ENCODE measurements at regions not wholly inside any gene's neighbourhood (a gene's known extent, or its start where the extent isn't known, plus 50 kb on each side); places are given as distances from the start of the nearest gene placed in this dataset.

- Histone ChIP-seq H3K27me3 (ENCODE audit: control insufficient read depth in 2 of 2, insufficient read depth in 2 of 2, low read length in 2 of 2) (no peaks in the 10 kb centered on the region), H4K20me1 (replicated peaks; ENCODE audit: control insufficient read depth, insufficient read depth, low read length) (no peaks in the 10 kb centered on the region), H3K27ac (ENCODE audit: extremely low read depth, low read depth, low read length) (no peak overlapping the region), H3K79me2 (ENCODE audit: control insufficient read depth, insufficient read depth, low read length) (no peaks in the 10 kb centered on the region), H3K9me1 (ENCODE audit: control insufficient read depth, insufficient read depth, low read length) (no peaks in the 10 kb centered on the region), H3K9me3 (replicated peaks; ENCODE audit: control insufficient read depth, insufficient read depth, low read depth, low read length) (no peaks in the 10 kb centered on the region), H3K4me3 (no peak overlapping the region), H3K4me2 (ENCODE audit: insufficient read depth, low read length) (no peak overlapping the region), H3K4me1 (replicated peaks in 1 of 2; ENCODE audit: control insufficient read depth in 2 of 2, insufficient read depth in 2 of 2, low read length in 2 of 2) (no peaks in the 10 kb centered on the region), H2AFZ (ENCODE audit: low read depth, low read length) (no peak overlapping the region), H3K36me3 (ENCODE audit: control insufficient read depth, insufficient read depth, low read length) (no peaks in the 10 kb centered on the region), H3K9ac (ENCODE audit: insufficient read depth in 1 of 2, low read depth in 2 of 2, low read length in 2 of 2) (no peak overlapping the region)
- FAIRE-seq (no peak), ATAC-seq (no peak), DNase-seq (ENCODE audit: extremely low read depth in 1 of 4, low spot score in 3 of 4) (no peak)
- in situ Hi-C loops (cut with MboI), result no loop called here
- ChIA-PET POLR2A (no interaction called here), CTCF (ENCODE audit: low intra/inter-chr PET ratio) (no interaction called here)
- TF ChIP-seq BCL6 (CRISPR knock-in tag; IDR thresholded peaks at IDR 0.05) (no peak), FOXK1 (CRISPR knock-in tag; IDR thresholded peaks at IDR 0.05; ENCODE audit: borderline replicate concordance) (no peak), SAP30 (IDR thresholded peaks at IDR 0.05; ENCODE audit: borderline replicate concordance, insufficient read depth, low read depth, low read length, poor library complexity, severe bottlenecking) (no peak), ARID3B (CRISPR knock-in tag; IDR thresholded peaks at IDR 0.05; ENCODE audit: borderline replicate concordance) (no peak), ZNF518B (CRISPR knock-in tag; IDR thresholded peaks at IDR 0.05) (no peak), ZNF77 (CRISPR knock-in tag; IDR thresholded peaks at IDR 0.05) (no peak), HOXB6 (CRISPR knock-in tag; IDR thresholded peaks at IDR 0.05; ENCODE audit: borderline replicate concordance) (no peak), TBL1XR1 (IDR thresholded peaks at IDR 0.05; ENCODE audit: low read length in 2 of 2) (no peak), HCFC1 (IDR thresholded peaks at IDR 0.05; ENCODE audit: low read depth, low read length) (no peak)
- intact Hi-C loops (cut with micrococcal nuclease), result no loop called here
- WGBS (ENCODE audit: insufficient coverage, low coverage, missing lambda C conversion rate), result 0% methylated on average over 1 of the region's 1 CpG
- no TSS peak for BruUV-seq (replicated peaks)
These were observed 286.1 kb downstream of the SH3GL2 start for GRCh38 chr9:17864951-17865350.

All from K562 (cell line).